ENCODE measurements at regions not wholly inside any gene's neighbourhood (a gene's known extent, or its start where the extent isn't known, plus 50 kb on each side); places are given as distances from the start of the nearest gene placed in this dataset.

- no peak overlapping the region for H3K27ac Mint-ChIP-seq
- H3K27me3 Mint-ChIP-seq (ENCODE audit: insufficient read depth), result peaks cover 2% of the 10 kb centered on the region
- Histone ChIP-seq H3K9me3 (ENCODE audit: control insufficient read depth, low read length) (peaks cover 12% of the 10 kb centered on the region), H3K4me3 (ENCODE audit: low read length) (no peak overlapping the region), H3K36me3 (ENCODE audit: control insufficient read depth, insufficient read depth, low read length) (no peaks in the 10 kb centered on the region), H3K9ac (ENCODE audit: extremely low read depth, low read length, poor library complexity, severe bottlenecking) (no peak overlapping the region), H3K27me3 (ENCODE audit: control insufficient read depth, insufficient read depth, low read length, poor library complexity, severe bottlenecking) (no peaks in the 10 kb centered on the region), H3K27ac (ENCODE audit: low read depth, low read length) (no peak overlapping the region), H3K4me1 (ENCODE audit: control insufficient read depth, insufficient read depth, low read length) (no peaks in the 10 kb centered on the region)
- no peak for TF ChIP-seq CTCF (conservative IDR thresholded peaks at IDR 0.05)
- no peak for DNase-seq
- peaks cover 2% of the 10 kb centered on the region for H3K4me1 Mint-ChIP-seq
- H3K9me3 Mint-ChIP-seq, result peaks cover 15% of the 10 kb centered on the region
- WGBS, 2 experiments (ENCODE audit: insufficient coverage in 1 of 2, insufficient read length in 1 of 2), result 94% methylated on average over 3 of the region's 3 CpGs; no CpG with 5 or more reads in 1 of the 2 experiments
- H3K4me3 Mint-ChIP-seq, result no peak overlapping the region
- no peaks in the 10 kb centered on the region for H3K36me3 Mint-ChIP-seq (ENCODE audit: low read depth)
These were observed 264.9 kb downstream of the EBLN2 start for GRCh38 chr3:73326396-73326795.

- Histone ChIP-seq H3K4me3 (ENCODE audit: low read length) (no peak overlapping the region), H3K27me3 (ENCODE audit: control insufficient read depth, insufficient read depth, low read length, poor library complexity, severe bottlenecking) (no peaks in the 10 kb centered on the region), H3K9me3 (ENCODE audit: control insufficient read depth, low read length) (peaks cover 12% of the 10 kb centered on the region), H3K4me1 (ENCODE audit: control insufficient read depth, insufficient read depth, low read length) (no peaks in the 10 kb centered on the region), H3K9ac (ENCODE audit: extremely low read depth, low read length, poor library complexity, severe bottlenecking) (no peak overlapping the region), H3K36me3 (ENCODE audit: control insufficient read depth, insufficient read depth, low read length) (no peaks in the 10 kb centered on the region), H3K27ac (ENCODE audit: low read depth, low read length) (no peak overlapping the region)
- Mint-ChIP-seq H3K27ac (no peak overlapping the region), H3K27me3 (ENCODE audit: insufficient read depth) (peaks cover 2% of the 10 kb centered on the region), H3K36me3 (ENCODE audit: low read depth) (no peaks in the 10 kb centered on the region), H3K4me1 (peaks cover 2% of the 10 kb centered on the region), H3K4me3 (no peak overlapping the region), H3K9me3 (peaks cover 15% of the 10 kb centered on the region)
- peak; percentile 47 for TF ChIP-seq CTCF (conservative IDR thresholded peaks at IDR 0.05)
- WGBS, 2 experiments (ENCODE audit: insufficient coverage in 1 of 2, insufficient read length in 1 of 2), result 91 to 100% methylated on average over 1 to 3 of the region's 3 CpGs
- DNase-seq, result no peak
These were observed 265.6 kb downstream of the EBLN2 start for GRCh38 chr3:73327052-73327451.
